ENCODE measurements at regions not wholly inside any gene's neighbourhood (a gene's known extent, or its start where the extent isn't known, plus 50 kb on each side); places are given as distances from the start of the nearest gene placed in this dataset.

DNA sequence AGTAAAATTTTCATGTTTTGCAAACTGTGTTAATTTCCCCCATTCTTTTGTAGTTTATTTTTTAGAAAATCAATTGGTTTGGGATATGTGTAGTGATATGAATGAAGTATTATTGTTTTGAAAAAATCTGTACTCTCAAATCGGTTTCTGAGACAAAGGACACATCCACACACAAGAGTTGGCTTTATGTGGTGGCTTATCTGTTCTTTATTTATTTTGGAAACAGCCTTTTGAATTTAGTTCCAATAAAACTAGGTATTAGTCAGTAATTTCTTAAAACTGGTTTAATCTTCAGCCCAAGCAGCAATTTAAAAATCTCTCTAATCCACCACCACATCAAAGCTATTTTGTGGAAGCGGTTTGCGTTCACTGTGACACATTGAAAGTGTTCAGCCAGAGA is 741.5 kb upstream of the GRM7 start:
- TF ChIP-seq, protein P1, sequence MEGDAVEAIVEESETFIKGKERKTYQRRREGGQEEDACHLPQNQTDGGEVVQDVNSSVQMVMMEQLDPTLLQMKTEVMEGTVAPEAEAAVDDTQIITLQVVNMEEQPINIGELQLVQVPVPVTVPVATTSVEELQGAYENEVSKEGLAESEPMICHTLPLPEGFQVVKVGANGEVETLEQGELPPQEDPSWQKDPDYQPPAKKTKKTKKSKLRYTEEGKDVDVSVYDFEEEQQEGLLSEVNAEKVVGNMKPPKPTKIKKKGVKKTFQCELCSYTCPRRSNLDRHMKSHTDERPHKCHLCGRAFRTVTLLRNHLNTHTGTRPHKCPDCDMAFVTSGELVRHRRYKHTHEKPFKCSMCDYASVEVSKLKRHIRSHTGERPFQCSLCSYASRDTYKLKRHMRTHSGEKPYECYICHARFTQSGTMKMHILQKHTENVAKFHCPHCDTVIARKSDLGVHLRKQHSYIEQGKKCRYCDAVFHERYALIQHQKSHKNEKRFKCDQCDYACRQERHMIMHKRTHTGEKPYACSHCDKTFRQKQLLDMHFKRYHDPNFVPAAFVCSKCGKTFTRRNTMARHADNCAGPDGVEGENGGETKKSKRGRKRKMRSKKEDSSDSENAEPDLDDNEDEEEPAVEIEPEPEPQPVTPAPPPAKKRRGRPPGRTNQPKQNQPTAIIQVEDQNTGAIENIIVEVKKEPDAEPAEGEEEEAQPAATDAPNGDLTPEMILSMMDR (IDR thresholded peaks at IDR 0.05) = no peak
- TF ChIP-seq POLR2A (IDR thresholded peaks at IDR 0.05) (no peak), POLR2AphosphoS5 (IDR thresholded peaks at IDR 0.05) (no peak), EP300 (IDR thresholded peaks at IDR 0.05) (no peak)
